Breast epithelium (tissue), 4 donors: ENCODE measurements at regions not wholly inside any gene's neighbourhood (a gene's known extent, or its start where the extent isn't known, plus 50 kb on each side); places are given as distances from the start of the nearest gene placed in this dataset.

Experiments
- DNase-seq, 2 donors: peaks; one replicate each; pipeline ENCODE4 v3.0.0-alpha.2; 2019; ENCODE audit warnings: low spot score in 2 of 2
- H3K27ac ChIP-seq, 2 donors: fragments of 200-600 bp; sonication (generic) in 1 of 2; one replicate each; pipeline ENCODE4 v1.5.1; 2016 to 2019; ENCODE audit warnings: mild to moderate bottlenecking in 1 of 2
- H3K27me3 ChIP-seq, 2 donors: fragments of 200-600 bp; sonication (generic) in 1 of 2; one replicate each; pipeline versions ENCODE4 v1.5.1 to v1.6.0; 2017 to 2019; ENCODE audit warnings: control low read depth in 1 of 2, mild to moderate bottlenecking in 1 of 2
- H3K36me3 ChIP-seq: fragments of 200-600 bp; one replicate; pipeline ENCODE4 v1.5.1; 2019
- H3K4me1 ChIP-seq, 2 donors: fragments of 200-600 bp; sonication (generic); one replicate each; pipeline ENCODE4 v1.5.1; 2016 to 2019; ENCODE audit warnings: control low read depth in 1 of 2
- H3K4me3 ChIP-seq, 3 donors: fragments of 200-600 bp; sonication (generic); 1 replicate in 2 of 3; 2 replicates in 1 of 3; pipeline ENCODE4 v1.5.1; 2016 to 2019; ENCODE audit warnings: mild to moderate bottlenecking in 3 of 3, moderate library complexity in 2 of 3
- H3K9me3 ChIP-seq, 2 donors: fragments of 200-600 bp; sonication (generic) in 1 of 2; one replicate each; pipeline ENCODE4 v1.5.1; 2016 to 2019; ENCODE audit warnings: control low read depth in 1 of 2
- CTCF ChIP-seq, 3 donors: fragments of 450-650 bp; IDR thresholded peaks; one replicate each; pipeline ENCODE4 v1.5.1; 2016 to 2017; ENCODE audit warnings: antibody characterized with exemption in 3 of 3, mild to moderate bottlenecking in 3 of 3, moderate library complexity in 3 of 3
- POLR2A ChIP-seq: fragments of 450-650 bp; IDR thresholded peaks from one replicate; pipeline ENCODE4 v1.6.1; 2016; ENCODE audit warnings: antibody characterized with exemption, mild to moderate bottlenecking, moderate library complexity
- POLR2AphosphoS5 ChIP-seq, 3 donors: sonication (generic); formaldehyde crosslinking; IDR thresholded peaks; one replicate each; pipeline ENCODE4 v1.6.1; 2017; ENCODE audit warnings: antibody characterized with exemption in 3 of 3
- intact Hi-C: fragments of 100-400 bp; cut with DNase I; formaldehyde crosslinking; loops from one replicate; pipeline ENCODE4 v1.15.1; 2023; ENCODE audit warnings: low total_unique reads

GRCh38 chr7:155211761-155212160, 85.9 kb upstream of the INSIG1 start:
- H3K4me3 ChIP-seq: no peak overlapping the region
- H3K36me3 ChIP-seq: no peaks in the 10 kb centered on the region
- H3K9me3 ChIP-seq: no peaks in the 10 kb centered on the region
- no peaks in the 10 kb centered on the region for H3K4me1 ChIP-seq
- DNase-seq: peak in 1 of 2 donors; percentile 31
- H3K27ac ChIP-seq: no peak overlapping the region
- peaks cover 0 to 4% of the 10 kb centered on the region in 2 donors for H3K27me3 ChIP-seq
- intact Hi-C loops: loop anchor here (5.0 kb wide), 1 partner anchor 91 kb away; no protein-coding TSS in a partner anchor
- no peak for TF ChIP-seq POLR2AphosphoS5 (IDR thresholded peaks at IDR 0.05)
- no peak for TF ChIP-seq CTCF (IDR thresholded peaks at IDR 0.05)
- no peak for TF ChIP-seq POLR2A

DNA sequence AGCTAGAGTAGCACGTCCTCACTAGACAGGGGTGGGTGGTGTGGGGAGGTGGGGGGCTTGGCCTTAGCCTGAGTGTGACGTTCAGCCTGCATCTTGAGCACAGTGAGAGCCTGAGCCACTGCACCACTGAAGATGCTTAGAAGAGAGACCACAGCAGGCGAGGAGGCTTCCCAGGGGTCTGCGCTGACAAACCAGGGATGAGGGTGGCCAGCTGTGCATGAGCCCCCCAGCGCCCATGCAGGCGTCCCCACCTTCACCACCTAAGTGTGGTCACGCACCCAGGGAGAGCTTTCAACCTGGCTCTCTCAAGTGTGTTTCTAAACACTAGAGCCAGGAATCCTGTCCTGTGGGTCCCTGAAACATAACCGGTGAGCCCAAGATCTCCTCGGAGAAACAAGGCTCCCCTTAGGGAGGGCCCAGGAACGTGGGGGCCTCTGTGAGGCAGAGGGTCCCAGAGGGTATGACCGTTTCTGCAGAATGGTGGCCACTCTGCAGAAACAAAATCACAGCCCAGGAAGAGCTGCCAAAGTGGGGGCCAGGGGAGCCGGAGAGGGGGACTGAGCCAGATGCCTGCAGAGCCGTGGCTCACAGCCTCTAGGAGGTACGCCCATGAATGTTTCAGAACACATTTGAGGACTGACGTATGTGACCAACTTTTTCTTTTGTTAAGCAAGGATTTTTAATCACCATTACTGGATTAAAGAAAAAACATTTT, 85.2 kb upstream of the INSIG1 start:
- H3K4me3 ChIP-seq: no peak overlapping the region
- no peak overlapping the region for H3K27ac ChIP-seq
- H3K36me3 ChIP-seq: no peaks in the 10 kb centered on the region
- no peak for TF ChIP-seq POLR2A
- no peak for TF ChIP-seq POLR2AphosphoS5 (IDR thresholded peaks at IDR 0.05)
- no peak for TF ChIP-seq CTCF (IDR thresholded peaks at IDR 0.05)
- peak in 1 of 2 donors; percentile 24 for DNase-seq
- peaks cover 0 to 4% of the 10 kb centered on the region in 2 donors for H3K27me3 ChIP-seq
- intact Hi-C loops: loop anchor here (5.0 kb wide), 1 partner anchor 90 kb away; no protein-coding TSS in a partner anchor
- no peaks in the 10 kb centered on the region for H3K4me1 ChIP-seq
- H3K9me3 ChIP-seq: no peaks in the 10 kb centered on the region

DNA sequence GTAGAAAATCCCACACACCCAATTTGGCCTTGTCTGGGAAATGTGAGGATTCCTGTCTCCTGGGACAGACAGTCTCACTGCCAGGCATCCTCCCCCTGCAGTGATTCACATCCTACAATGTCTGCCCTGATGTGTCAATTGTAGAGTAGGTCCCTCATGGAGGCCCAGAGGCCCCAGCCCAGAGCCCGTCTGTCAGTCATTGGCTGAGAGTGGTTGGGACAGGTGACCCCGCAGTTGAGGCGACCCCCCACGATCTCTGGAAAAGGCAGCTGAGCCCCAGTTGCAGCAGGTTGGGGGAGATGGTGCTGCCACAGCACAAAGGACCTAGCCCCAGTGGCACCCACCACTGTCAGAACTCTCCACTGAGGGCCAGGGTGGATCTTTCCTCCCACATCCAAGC, 84.3 kb upstream of the INSIG1 start:
- no peaks in the 10 kb centered on the region for H3K4me1 ChIP-seq
- TF ChIP-seq POLR2A (no peak), CTCF (IDR thresholded peaks at IDR 0.05) (no peak), POLR2AphosphoS5 (IDR thresholded peaks at IDR 0.05) (no peak)
- no peak overlapping the region for H3K4me3 ChIP-seq
- DNase-seq: peak in 1 of 2 donors; percentile 50
- peaks cover 0 to 6% of the 10 kb centered on the region in 2 donors for H3K27me3 ChIP-seq
- intact Hi-C loops: loop anchor here (5.0 kb wide), 1 partner anchor 89 kb away; no protein-coding TSS in a partner anchor
- H3K9me3 ChIP-seq: no peaks in the 10 kb centered on the region
- no peaks in the 10 kb centered on the region for H3K36me3 ChIP-seq
- H3K27ac ChIP-seq: no peak overlapping the region

DNA sequence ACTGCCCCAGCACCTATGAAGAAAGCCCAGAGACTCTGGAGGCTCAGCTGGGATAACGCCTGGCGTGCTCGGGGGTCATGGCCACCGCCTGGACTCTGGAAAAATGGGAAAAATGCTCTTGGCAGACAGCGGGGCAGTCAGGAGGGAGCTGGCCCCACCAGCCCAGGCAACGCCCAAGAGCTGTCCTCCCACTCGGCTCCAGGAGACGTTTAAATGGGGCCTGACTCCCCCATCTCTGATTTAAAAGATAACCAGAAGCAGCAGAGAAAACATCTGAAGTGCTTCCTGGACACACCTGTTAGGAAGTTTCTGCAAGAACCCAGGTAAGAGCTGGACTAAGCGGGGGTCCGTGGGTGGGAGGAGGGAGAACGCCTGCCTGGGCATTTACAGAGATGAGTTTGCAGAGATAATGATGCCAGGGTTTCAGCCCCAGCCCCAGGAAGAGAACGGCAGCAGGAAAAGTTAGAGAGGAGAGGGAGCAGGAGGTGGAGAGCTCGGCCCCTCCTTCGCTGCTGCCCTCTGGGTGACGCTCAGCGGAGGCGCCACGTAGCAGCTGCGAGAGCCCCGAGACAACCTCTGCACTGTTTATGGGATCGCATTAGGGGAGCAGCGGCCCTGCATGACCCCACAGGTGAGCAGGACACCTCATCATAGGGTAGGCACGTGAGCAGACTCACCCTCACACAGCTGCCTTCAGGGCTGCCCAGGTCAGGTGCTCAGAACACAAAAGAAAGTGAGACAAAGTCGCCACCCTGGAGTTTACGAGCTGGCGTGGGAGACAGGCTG, 83.5 kb upstream of the INSIG1 start:
- Histone ChIP-seq H3K27me3 (peaks cover 0 to 12% of the 10 kb centered on the region in 2 donors), H3K36me3 (no peaks in the 10 kb centered on the region), H3K27ac (peak overlapping the region; percentile 33 to 75), H3K9me3 (no peaks in the 10 kb centered on the region), H3K4me1 (no peaks in the 10 kb centered on the region), H3K4me3 (peak overlapping the region; percentile 42 to 59 (median 50))
- TF ChIP-seq CTCF (IDR thresholded peaks at IDR 0.05) (no peak), POLR2A (no peak), POLR2AphosphoS5 (IDR thresholded peaks at IDR 0.05) (peak in 1 of 3 donors; percentile 32)
- peak; percentile 28 to 31 for DNase-seq
- intact Hi-C loops: loop anchor here (5.0 kb wide), 1 partner anchor 88 kb away; no protein-coding TSS in a partner anchor
